ENCODE measurements at regions not wholly inside any gene's neighbourhood (a gene's known extent, or its start where the extent isn't known, plus 50 kb on each side); places are given as distances from the start of the nearest gene placed in this dataset.
A peak's percentile ranks its signal among the peaks of the same experiment; 100 is the strongest.
"Not testable (repeated sequence)": the region's sequence is repeated elsewhere in the genome, so short reads cannot be mapped to it uniquely, and the experiment has no call there.

DNA sequence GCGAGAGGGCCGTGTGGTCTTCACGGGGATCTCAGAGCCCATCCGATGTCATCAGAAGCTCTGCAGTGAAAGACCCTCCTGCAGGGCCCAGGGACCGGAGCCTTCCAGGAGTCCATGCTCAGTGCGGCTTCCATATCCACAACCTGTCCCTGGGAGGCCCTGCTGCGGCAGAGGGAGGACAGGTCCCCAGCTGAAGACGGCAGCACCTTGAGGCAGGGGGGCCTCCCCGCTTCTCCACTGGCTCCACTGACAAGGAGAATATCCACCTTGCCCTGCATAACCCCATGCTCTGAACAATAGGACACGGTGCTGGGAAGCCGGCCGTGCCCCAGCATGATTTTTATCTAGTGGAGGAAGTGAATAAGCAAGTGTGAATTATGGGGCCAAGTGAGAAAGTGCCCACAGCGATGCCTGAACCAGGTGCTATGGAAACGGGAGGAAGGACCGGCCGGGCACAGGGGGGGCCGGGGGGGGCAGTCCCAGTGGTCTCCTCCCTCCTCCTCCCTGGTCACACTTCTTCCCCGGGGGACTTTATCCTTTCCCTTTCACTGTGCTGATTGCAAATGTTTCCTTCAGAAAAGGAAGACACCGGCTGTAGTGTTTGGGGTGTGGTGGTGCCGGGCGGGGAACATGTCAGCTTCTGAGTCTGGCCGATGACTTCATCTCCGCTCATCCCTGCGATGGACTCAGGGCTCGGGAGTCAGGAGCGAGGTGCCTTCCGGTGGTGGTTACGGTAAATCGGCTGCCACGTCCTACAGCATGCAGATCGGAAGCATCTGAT lies 225.1 kb downstream of the ERMARD start:
- no peak for TF ChIP-seq CTCF (IDR thresholded peaks at IDR 0.05; ENCODE audit: unreplicated experiment)
- H3K27ac Mint-ChIP-seq, result no peak overlapping the region
- H3K4me3 Mint-ChIP-seq, result no peak overlapping the region
- H3K36me3 Mint-ChIP-seq, result no peaks in the 10 kb centered on the region
- H3K4me1 Mint-ChIP-seq, result no peaks in the 10 kb centered on the region
- H3K9me3 Mint-ChIP-seq, result no peaks in the 10 kb centered on the region
- no peak for DNase-seq (ENCODE audit: low spot score in 2 of 2, unreplicated experiment in 2 of 2)
- H3K27me3 Mint-ChIP-seq (ENCODE audit: low read depth), result peaks cover 23% of the 10 kb centered on the region

DNA sequence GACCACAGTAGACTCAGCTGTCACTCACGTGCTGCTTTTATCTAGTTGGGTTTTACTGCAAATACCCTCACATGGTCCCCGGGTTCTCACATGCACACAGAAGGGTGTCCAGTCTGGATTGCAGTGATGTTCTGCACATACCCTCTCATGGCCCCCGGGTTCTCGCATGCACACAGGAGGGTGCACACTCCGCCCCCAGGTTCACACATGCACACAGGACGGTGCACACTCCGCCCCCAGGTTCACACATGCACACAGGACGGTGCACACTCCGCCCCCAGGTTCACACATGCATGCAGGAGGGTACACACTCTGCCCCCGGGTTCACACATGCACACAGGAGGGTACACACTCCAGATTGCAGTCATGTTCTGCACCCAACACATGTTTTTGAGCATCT lies 224.3 kb downstream of the ERMARD start:
- no peak overlapping the region for H3K27ac Mint-ChIP-seq
- DNase-seq (ENCODE audit: low spot score in 2 of 2, unreplicated experiment in 2 of 2), result no peak
- TF ChIP-seq CTCF (IDR thresholded peaks at IDR 0.05; ENCODE audit: unreplicated experiment), result no peak
- H3K4me3 Mint-ChIP-seq, result no peak overlapping the region
- H3K4me1 Mint-ChIP-seq, result no peaks in the 10 kb centered on the region
- no peaks in the 10 kb centered on the region for H3K9me3 Mint-ChIP-seq
- H3K36me3 Mint-ChIP-seq, result no peaks in the 10 kb centered on the region
- H3K27me3 Mint-ChIP-seq (ENCODE audit: low read depth), result peaks cover 18% of the 10 kb centered on the region

DNA sequence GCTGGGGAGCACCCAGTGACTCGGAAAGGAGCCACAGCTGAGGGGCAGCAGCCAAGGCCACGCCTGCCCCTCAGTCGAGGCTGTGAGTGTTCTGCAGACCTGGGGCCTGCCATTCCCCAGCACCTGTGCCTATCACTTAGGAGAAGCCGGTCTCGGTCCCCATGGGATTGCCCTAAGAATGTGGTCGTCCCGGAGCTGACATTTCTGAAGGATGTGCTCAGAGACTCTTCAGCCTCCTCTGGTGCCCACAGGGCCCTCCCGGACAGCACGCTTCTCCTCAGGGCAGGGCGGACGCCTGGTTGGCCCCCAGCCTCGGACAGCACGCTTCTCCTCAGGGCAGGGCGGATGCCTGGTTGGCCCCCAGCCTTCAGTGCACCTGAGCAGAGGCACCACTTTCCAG lies 223.9 kb downstream of the ERMARD start:
- no peak overlapping the region for H3K4me3 Mint-ChIP-seq
- peaks cover 14% of the 10 kb centered on the region for H3K27me3 Mint-ChIP-seq (ENCODE audit: low read depth)
- H3K9me3 Mint-ChIP-seq, result no peaks in the 10 kb centered on the region
- no peaks in the 10 kb centered on the region for H3K4me1 Mint-ChIP-seq
- no peak for DNase-seq (ENCODE audit: low spot score in 2 of 2, unreplicated experiment in 2 of 2)
- no peaks in the 10 kb centered on the region for H3K36me3 Mint-ChIP-seq
- no peak overlapping the region for H3K27ac Mint-ChIP-seq
- no peak for TF ChIP-seq CTCF (IDR thresholded peaks at IDR 0.05; ENCODE audit: unreplicated experiment)

DNA sequence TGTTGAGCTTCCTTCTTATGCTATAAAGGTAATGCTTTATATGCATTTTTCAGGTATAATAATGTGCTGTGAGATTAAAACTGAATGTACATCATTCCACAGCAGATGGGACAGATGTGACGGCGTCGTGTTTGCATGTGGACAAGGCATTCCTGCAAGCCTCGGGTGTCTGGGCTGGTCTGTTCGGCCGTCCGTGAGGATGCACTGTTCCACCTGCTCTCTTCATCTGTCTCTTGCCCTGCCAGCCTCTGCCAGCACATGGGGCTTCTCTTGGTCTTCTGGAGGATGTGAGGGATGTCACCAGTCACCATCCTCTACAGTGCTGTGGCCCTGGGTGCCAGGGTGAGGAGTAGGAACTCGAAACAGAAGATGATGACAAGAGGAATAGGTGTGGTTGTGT lies 223.2 kb downstream of the ERMARD start:
- TF ChIP-seq CTCF (IDR thresholded peaks at IDR 0.05; ENCODE audit: unreplicated experiment), result no peak
- H3K4me1 Mint-ChIP-seq, result no peaks in the 10 kb centered on the region
- H3K36me3 Mint-ChIP-seq, result no peaks in the 10 kb centered on the region
- H3K27ac Mint-ChIP-seq, result no peak overlapping the region
- no peaks in the 10 kb centered on the region for H3K9me3 Mint-ChIP-seq
- peaks cover 11% of the 10 kb centered on the region for H3K27me3 Mint-ChIP-seq (ENCODE audit: low read depth)
- DNase-seq (ENCODE audit: low spot score in 2 of 2, unreplicated experiment in 2 of 2), result no peak
- H3K4me3 Mint-ChIP-seq, result no peak overlapping the region

DNA sequence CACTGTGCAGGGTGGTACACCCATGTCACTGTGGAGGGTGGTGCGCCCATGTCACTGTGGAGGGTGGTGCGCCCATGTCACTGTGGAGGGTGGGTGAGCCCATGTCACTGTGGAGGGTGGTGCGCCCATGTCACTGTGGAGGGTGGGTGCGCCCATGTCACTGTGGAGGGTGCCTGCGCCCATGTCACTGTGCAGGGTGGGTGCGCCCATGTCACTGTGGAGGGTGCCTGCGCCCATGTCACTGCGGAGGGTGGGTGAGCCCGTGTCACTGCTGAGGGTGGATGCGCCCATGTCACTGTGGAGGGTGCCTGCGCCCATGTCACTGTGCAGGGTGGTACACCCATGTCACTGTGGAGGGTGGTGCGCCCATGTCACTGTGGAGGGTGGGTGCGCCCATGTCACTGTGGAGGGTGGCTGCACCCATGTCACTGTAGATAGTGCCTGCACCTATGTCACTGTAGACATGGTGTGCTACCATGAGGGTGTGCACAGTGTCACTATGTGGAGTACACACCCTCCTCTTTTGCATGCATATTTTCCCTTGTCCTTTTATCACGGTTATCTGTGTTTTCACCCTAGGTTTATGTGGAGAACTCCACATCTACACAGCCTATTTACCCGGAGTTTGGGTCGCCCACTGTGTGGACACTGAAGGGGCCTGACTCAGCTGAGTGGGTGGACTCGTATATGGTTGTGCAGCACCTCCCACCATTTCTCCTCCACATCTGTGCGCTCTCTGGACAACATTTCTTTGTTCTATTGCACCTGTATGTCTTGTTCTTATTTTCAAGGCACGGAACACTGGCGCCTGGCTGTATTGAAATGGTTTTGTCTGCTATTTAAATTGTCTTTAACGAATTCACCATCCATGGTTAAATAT lies 222.4 kb downstream of the ERMARD start:
- not testable (repeated sequence) for H3K4me1 Mint-ChIP-seq; H3K4me3 Mint-ChIP-seq; DNase-seq (ENCODE audit: low spot score in 2 of 2, unreplicated experiment in 2 of 2); H3K9me3 Mint-ChIP-seq; H3K36me3 Mint-ChIP-seq; H3K27ac Mint-ChIP-seq; H3K27me3 Mint-ChIP-seq (ENCODE audit: low read depth)

- H3K4me1 Mint-ChIP-seq, result no peaks in the 10 kb centered on the region
- H3K9me3 Mint-ChIP-seq, result peaks cover under 1% of the 10 kb centered on the region
- no peak overlapping the region for H3K27ac Mint-ChIP-seq
- no peak for TF ChIP-seq CTCF (IDR thresholded peaks at IDR 0.05; ENCODE audit: unreplicated experiment)
- DNase-seq (ENCODE audit: low spot score in 2 of 2, unreplicated experiment in 2 of 2), result peak in 1 of 2 experiments; percentile 24
- no peaks in the 10 kb centered on the region for H3K36me3 Mint-ChIP-seq
- H3K4me3 Mint-ChIP-seq, result no peak overlapping the region
- peaks cover 8% of the 10 kb centered on the region for H3K27me3 Mint-ChIP-seq (ENCODE audit: low read depth)
These were observed 221.3 kb downstream of the ERMARD start for GRCh38 chr6:169972736-169973135.
